ENCODE measurements at regions not wholly inside any gene's neighbourhood (a gene's known extent, or its start where the extent isn't known, plus 50 kb on each side); places are given as distances from the start of the nearest gene placed in this dataset.

- DNase-seq: no peak
Observed at GRCh38 chr17:77883213-77883650, 75.3 kb upstream of the TNRC6C start.

DNA sequence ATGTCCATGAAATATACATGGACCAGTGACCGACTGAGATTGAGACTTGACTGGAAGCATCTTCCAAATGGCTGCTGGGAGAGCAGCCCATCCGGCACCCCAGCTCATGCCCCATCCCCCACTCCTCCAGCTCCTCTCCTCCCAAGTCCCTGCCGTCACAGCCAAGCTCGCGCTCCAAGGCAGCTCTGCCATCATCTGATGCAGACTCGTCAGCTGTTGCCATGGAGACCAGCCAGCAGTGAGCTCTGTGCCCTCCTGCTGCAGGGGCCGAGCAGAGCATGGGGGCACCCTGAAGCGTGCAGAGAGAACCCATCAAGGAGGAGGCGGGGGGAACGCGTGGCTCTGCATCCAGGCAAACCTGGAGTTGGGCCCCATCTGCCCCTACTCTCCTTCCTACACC, 74.5 kb upstream of the TNRC6C start:
- peak; percentile 91 for DNase-seq

- no peak for DNase-seq
Observed at GRCh38 chr17:77884967-77885641, 73.4 kb upstream of the TNRC6C start.

GRCh38 chr17:77885678-77886386, 72.7 kb upstream of the TNRC6C start:
- DNase-seq: no peak

- no peak for DNase-seq
Observed at GRCh38 chr17:77886387-77886728, 72.1 kb upstream of the TNRC6C start.

DNA sequence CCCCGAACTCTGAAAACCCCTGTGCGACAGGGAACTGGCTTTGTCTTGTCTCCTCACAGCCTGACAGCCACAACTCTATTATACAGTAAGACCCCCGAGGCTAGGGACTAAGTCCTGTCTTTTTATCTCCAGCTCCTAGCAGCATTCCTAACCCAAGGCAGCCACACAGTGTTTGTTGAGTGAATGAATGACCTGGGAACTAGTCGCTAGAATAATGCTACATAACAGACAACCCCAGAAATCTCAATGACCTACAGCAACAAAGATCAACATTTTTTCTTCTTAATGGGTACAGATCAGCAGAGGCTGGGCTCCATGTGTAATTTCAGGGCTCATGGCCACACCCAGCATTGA, 71.4 kb upstream of the TNRC6C start:
- no peak for DNase-seq

DNA sequence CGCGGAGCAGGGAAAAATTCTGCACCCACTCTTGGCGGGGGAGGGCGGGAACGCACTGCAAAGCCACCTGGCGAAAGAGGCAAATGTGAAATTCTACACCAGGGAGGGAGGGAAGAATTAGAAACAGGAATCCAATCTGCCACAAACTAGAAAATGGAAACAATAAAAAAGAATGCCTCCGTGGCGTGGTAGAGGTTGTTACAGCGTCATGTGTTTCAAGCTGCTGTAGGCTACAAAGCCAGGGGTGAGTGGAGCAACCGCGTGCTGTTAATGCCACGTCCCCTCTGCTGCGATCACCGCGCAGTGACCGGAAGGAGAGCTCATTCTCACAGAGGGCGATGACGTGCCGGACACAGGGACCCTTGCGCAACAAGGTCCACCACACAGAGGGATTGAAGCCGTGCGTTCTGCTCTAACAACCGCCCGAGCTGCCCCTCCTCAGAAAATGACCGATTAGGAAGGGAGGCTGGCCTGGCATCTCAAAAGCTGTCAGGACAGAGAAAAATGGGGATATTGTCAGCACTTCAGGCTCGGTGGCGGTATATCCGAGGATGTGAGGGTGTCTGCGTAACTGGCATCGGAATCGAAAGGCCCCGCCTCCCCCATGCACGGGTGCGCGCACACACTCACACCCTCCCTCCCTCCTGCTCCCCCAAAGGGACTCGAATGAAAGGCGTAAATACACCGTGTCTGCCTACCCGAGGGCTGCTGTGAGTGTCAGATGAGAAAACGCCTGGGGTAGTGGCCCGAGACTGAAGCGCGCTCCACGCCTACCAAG, 70.8 kb upstream of the TNRC6C start:
- peak; percentile 86 for DNase-seq

DNA sequence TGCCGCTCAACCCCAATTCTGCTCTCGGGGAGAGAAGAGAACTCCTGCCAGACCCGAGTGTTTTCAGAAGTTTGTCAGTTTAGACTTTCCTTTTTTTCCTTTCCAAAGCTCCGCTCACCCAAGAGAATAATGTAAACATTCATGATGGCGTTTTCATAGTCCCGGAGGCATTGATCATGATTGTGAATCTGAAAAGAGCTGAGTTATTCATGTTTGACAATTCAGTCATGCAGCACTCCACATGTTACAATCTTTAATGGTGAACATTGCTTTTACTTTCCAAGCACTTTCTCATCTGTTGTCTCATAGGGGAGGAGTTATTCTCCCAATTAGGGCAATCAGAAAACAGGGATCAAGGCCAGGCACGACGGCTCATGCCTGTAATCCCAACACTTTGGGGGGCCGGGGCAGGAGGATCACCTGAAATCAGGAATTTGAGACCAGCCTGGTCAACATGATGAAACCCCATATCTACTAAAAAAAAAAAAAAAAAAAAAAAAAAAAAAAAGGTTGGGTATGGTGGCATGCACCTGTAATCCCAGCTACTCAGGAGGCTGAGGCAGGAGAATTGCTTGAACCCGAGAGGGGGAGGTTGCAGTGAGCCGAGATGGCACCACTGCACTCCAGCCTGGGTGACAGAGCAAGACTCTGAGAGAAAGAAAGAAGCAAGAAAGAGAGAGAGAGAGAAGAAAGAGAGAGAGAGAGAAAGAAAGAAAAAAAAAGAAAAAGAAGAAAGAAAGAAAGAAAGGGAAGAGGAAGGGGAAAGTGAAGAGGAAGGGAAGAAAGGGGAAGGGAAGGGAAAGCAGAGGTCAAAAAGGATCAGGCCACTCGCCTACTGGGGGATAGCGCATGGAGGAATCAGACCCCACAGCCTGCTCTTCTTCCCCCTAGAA, 70.0 kb upstream of the TNRC6C start:
- no peak for DNase-seq

DNA sequence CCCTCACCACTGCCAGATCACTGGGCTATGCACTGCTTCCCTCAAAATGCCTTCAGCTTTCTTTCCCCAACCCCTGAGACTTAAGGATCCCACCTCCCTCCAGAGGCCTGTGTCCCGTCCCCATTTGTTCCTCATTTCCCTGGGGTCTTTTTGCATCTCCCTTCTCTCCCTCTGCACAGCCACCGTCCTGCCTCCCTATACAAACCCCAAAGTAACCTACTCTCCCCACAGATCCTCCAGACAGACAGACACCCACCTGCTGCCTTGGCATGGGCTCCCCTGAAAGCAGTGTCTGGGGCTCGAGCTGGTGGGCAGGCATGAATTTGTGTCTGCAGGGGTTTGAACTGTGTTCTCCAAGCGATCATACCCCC, 69.4 kb upstream of the TNRC6C start:
- DNase-seq: no peak

DNA sequence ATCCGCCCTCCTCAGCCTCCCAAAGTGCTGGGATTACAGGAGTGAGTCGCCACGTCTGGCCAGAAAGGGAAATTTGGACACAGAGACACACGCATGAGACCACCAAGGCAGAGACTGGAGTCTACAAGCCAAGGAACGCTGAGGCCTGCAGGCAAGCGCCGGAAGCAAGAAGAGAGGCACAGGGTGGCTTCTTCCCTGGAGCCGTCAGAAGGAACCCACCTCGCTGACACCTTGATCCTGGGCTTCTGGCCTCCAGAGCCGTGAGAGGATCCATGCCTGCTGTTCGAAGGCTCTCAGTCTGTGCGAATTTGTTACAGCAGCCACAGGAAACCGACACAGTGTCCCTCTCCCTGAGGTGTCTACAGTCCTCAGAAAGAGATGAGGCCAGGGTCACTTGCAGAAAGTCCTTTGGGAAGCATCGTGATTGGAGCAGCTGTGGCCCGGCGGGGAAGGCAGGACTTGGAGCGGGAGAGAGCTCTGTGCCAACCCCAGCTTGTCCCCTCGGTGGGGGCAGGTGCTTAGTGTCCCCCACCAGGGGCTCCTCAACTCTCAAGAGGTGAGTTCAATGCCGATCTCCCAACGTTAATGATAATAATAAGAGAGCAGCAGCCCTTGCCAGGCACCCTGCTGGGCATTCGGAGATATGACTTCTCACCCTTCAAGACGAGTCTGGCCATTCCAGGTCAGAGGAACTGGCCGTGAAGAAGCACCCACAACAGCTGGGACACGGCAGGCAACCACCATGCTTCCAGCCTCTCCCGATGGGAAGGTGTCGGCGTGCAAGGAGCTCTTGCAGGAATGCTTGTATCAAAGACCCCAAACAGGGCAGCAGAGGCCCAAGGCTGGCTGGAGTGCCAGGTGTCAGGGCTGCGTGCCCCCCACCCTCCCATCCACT, 68.4 kb upstream of the TNRC6C start:
- no peak for DNase-seq

- DNase-seq: no peak
Observed at GRCh38 chr17:77890771-77891170, 67.7 kb upstream of the TNRC6C start.

- no peak for DNase-seq
Observed at GRCh38 chr17:77891602-77892001, 66.9 kb upstream of the TNRC6C start.

GRCh38 chr17:77892031-77892430, 66.5 kb upstream of the TNRC6C start:
- DNase-seq: no peak

- DNase-seq: no peak
Observed at GRCh38 chr17:77892469-77893143, 65.9 kb upstream of the TNRC6C start.

DNA sequence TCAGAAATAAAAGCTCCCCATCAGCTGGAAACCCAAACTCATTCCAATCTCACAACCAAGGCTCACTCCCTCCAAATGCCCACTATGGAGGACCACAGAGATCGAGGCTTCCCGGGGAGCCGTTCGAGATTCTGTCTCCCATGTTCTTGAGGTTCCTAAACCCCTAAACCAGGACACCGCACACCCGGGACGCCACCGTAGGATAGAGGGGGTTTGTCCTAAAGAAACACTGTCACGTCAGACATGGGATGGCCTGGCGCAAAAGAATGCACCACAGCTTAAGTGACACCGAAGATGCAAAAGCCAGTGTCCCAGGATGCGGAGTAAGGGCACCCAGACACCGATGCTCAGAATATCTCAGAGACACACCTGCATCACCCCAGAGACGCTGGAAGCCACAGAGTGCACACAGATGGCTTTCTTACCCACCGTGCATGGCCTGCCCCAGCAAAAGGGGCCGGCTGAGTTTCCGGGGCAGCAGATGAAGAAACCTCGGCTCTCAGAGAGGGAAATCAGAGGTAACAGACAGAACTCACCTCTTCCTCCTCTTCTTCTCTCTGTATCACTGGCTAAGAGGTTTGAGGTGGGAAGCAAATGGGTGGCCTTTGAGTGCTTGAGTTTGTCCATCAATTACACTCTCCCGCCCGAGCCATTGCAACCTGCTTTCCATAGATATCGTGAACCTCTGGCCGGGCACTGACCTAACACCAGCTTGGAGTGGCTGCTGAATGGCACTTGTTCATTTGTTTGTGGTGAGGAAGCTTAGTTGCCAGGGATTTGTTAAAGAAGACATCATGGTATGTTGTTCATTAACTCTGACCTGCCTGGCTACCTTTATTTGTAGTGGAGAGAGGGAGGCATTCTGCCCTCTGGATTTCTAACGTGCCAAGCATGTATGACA, 65.1 kb upstream of the TNRC6C start:
- DNase-seq: no peak

DNA sequence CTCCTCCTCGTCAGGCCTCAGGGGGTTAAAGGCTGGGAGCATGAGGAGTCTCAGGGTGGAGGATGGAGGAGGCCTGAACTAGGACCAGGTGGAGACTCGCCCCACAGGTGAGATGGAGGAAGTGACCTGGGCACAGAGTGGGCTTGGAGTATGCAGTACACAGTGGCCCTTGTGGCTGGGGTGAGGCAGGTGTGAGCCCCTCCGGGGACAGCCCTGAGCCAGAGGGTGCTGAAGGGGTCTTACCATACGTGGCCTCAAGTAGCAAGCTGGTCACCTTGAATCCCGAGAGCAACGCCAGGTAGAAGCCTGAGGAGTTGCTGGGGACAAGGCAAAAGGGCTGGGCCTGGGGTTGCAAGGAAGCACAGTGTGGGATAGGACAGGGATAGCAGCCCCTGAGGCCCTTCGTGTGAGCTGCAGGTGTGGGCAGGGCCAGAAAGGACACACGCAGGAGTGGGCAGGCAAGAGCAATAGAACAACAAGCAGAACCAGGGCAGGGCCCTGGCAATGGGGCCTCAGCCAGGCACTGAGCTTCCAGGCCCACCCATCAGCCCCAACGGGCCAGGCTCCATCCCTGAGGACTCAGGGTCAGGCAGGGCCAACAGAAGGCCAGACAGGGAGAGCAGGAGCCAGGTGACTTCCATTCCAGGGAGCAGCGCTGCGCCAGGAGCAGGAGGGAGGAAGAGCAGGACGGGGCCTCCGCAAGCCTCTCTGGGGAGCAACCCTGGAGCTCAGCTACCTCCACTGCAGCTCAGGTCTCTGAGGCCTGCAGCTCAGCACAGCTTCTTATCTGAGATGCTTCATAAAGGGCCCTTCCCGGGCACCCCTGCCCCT, 64.2 kb upstream of the TNRC6C start:
- DNase-seq: no peak

GRCh38 chr17:77897741-77898301, 60.7 kb upstream of the TNRC6C start:
- DNase-seq: no peak

DNA sequence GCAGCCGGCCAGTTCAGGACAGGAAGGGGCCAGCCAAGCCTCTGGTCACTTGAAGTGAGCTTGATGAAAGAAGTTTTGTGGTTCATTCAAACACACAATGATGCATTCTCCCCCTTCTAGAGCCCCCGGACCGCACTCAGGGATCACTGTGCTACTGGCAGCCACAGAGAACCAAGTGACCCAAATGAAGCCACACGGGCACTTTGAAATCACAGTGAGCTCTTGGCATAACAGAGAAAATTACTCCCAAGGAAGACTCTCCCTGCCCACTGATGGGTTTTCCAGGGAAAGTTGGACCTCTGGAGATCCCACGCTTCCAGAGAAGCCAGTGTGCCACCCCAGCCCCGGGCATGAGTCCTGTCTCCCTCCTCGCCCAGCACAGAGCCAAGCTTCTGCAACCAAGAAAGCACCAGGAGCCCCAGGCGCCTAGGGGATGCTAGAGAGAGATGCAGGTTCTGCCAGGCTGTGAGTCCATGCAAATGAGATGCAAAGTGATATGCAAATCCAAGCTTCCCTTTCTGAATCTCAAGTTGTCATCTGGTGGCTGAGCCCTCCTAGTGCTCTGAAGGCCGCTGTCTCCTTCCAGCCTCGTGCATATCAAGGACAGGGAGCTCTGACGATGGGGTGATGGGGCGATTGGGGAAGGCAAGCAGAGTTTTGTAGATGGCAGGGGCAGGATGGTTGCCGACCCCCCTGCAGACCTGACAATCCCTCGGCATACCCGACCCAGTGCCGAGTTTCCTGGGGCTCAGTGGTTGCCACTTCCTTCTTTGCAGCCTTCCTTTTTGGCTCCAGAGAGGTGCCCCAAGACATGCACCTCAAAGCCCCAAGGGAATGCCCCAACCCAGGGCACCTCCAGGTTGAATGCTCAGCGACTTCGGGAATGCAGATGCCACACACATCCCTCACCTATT, 59.7 kb upstream of the TNRC6C start:
- no peak for DNase-seq
